ENCODE measurements at regions not wholly inside any gene's neighbourhood (a gene's known extent, or its start where the extent isn't known, plus 50 kb on each side); places are given as distances from the start of the nearest gene placed in this dataset.

DNA sequence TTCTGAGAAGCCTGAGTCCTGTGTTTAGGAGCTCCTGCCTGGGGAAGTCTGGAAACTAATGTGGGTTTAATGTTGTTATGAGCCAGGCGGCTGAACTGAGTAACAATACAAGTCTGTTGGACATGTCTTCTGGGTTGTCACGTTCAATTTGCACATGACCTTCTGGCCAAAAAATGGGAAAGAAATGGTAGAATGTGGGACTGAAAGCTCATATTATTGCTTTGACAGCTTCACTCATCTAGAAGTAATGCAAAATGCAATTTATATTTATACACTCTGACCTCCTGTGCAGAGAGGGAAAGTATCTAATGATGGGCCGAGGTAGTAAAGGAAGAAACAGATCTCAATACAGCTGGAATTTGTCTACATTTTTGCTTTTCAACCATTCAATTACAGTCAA is 75.8 kb downstream of the NR2F2 start:
- TF ChIP-seq, protein P1, sequence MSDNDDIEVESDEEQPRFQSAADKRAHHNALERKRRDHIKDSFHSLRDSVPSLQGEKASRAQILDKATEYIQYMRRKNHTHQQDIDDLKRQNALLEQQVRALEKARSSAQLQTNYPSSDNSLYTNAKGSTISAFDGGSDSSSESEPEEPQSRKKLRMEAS (CRISPR knock-in tag; IDR thresholded peaks at IDR 0.05), result no peak
- TF ChIP-seq, protein P2, sequence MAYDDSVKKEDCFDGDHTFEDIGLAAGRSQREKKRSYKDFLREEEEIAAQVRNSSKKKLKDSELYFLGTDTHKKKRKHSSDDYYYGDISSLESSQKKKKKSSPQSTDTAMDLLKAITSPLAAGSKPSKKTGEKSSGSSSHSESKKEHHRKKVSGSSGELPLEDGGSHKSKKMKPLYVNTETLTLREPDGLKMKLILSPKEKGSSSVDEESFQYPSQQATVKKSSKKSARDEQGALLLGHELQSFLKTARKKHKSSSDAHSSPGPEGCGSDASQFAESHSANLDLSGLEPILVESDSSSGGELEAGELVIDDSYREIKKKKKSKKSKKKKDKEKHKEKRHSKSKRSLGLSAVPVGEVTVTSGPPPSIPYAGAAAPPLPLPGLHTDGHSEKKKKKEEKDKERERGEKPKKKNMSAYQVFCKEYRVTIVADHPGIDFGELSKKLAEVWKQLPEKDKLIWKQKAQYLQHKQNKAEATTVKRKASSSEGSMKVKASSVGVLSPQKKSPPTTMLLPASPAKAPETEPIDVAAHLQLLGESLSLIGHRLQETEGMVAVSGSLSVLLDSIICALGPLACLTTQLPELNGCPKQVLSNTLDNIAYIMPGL (CRISPR knock-in tag; IDR thresholded peaks at IDR 0.05), result no peak
- TF ChIP-seq, protein P3, sequence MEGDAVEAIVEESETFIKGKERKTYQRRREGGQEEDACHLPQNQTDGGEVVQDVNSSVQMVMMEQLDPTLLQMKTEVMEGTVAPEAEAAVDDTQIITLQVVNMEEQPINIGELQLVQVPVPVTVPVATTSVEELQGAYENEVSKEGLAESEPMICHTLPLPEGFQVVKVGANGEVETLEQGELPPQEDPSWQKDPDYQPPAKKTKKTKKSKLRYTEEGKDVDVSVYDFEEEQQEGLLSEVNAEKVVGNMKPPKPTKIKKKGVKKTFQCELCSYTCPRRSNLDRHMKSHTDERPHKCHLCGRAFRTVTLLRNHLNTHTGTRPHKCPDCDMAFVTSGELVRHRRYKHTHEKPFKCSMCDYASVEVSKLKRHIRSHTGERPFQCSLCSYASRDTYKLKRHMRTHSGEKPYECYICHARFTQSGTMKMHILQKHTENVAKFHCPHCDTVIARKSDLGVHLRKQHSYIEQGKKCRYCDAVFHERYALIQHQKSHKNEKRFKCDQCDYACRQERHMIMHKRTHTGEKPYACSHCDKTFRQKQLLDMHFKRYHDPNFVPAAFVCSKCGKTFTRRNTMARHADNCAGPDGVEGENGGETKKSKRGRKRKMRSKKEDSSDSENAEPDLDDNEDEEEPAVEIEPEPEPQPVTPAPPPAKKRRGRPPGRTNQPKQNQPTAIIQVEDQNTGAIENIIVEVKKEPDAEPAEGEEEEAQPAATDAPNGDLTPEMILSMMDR (IDR thresholded peaks at IDR 0.05), result no peak
- TF ChIP-seq, protein P4, sequence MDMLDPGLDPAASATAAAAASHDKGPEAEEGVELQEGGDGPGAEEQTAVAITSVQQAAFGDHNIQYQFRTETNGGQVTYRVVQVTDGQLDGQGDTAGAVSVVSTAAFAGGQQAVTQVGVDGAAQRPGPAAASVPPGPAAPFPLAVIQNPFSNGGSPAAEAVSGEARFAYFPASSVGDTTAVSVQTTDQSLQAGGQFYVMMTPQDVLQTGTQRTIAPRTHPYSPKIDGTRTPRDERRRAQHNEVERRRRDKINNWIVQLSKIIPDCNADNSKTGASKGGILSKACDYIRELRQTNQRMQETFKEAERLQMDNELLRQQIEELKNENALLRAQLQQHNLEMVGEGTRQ (CRISPR knock-in tag; IDR thresholded peaks at IDR 0.05), result no peak
- no peak for TF ChIP-seq ESRRA (CRISPR knock-in tag; IDR thresholded peaks at IDR 0.05; ENCODE audit: borderline replicate concordance)

Data from WTC11 (cell line).